Astrocyte of the spinal cord (primary cell): ENCODE measurements at regions not wholly inside any gene's neighbourhood (a gene's known extent, or its start where the extent isn't known, plus 50 kb on each side); places are given as distances from the start of the nearest gene placed in this dataset.

Source experiments
- DNase-seq: peaks from one replicate; pipeline ENCODE4 v3.0.0; 2011; ENCODE audit warnings: low read depth, low spot score
- H3K4me3 ChIP-seq: 2 replicates; pipeline ENCODE4 v1.5.1; 2011; ENCODE audit warnings: low read depth, mild to moderate bottlenecking, low read length, moderate library complexity
- in situ Hi-C: cut with HindIII; loops from 2 replicates; pipeline ENCODE4 v1.10.0; 2017; ENCODE audit warnings: low sequenced_read_pairs
- TF ChIP-seq, protein P1 (sequence below): IDR thresholded peaks from 2 replicates; pipeline ENCODE4 v1.5.1; 2012; ENCODE audit warnings: low read depth, mild to moderate bottlenecking, low read length, inconsistent platforms

DNA sequence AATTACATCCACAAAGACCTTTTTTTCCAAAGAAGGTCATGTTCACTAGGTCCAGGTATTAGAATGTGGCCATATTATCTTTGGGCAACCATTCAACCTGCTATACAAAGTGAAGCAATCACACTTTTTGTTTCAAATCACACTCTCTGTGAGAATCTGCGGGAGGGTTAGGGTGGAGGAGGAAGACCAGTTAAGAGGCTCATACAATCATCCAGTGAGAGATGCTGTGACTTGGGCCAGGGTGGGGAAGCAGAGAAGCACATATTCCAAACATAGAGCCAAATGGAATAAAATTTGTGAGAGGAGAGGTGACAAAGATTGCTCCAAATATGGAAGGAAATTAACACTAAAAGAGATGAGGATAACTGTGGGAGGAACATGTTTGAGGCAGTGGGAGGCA is 351.6 kb downstream of the CYRIA start:
- in situ Hi-C loops: no loop called here
- no peak overlapping the region for H3K4me3 ChIP-seq

DNA sequence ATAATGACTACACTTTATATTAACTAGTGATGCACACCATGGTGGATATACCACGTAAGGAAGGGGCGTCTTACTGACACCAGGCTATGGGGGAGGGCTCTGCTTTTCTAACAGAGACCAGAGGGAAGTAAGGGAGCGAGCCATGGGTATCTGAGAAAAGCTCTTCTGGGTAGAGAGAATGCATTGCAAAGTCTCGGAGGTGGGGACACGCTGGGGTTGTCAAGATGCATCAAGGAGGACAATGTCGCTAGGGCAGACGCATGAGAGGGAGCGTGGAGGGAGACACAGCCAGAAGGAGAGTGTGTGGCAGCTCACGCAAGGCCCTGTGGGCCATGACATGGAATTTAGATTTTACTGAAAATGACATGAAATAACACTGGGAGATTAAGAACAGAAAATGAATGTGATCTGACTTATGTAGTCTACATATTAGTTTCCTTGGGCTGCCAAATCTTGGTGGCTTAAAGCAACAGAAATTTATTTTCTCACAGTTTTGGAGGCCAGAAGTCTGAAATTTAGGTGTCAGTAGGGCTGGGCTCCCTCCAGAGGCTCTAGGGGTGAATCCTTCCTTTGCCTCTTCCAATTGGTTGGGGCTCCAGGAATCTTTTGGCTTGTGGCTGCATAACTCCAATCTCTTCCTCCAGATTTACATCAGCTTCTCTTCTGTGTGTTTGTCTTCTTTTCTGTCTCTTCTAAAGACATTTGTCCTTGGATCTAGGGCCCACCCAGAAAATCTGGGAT is 352.2 kb downstream of the CYRIA start:
- DNase-seq: no peak
- in situ Hi-C loops: no loop called here
- no peak overlapping the region for H3K4me3 ChIP-seq
- TF ChIP-seq, protein P1, sequence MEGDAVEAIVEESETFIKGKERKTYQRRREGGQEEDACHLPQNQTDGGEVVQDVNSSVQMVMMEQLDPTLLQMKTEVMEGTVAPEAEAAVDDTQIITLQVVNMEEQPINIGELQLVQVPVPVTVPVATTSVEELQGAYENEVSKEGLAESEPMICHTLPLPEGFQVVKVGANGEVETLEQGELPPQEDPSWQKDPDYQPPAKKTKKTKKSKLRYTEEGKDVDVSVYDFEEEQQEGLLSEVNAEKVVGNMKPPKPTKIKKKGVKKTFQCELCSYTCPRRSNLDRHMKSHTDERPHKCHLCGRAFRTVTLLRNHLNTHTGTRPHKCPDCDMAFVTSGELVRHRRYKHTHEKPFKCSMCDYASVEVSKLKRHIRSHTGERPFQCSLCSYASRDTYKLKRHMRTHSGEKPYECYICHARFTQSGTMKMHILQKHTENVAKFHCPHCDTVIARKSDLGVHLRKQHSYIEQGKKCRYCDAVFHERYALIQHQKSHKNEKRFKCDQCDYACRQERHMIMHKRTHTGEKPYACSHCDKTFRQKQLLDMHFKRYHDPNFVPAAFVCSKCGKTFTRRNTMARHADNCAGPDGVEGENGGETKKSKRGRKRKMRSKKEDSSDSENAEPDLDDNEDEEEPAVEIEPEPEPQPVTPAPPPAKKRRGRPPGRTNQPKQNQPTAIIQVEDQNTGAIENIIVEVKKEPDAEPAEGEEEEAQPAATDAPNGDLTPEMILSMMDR: no peak

More for the DNA sequence above, 351.6 kb downstream of the CYRIA start:
- no peak for DNase-seq
- TF ChIP-seq, protein P1: no peak

DNA sequence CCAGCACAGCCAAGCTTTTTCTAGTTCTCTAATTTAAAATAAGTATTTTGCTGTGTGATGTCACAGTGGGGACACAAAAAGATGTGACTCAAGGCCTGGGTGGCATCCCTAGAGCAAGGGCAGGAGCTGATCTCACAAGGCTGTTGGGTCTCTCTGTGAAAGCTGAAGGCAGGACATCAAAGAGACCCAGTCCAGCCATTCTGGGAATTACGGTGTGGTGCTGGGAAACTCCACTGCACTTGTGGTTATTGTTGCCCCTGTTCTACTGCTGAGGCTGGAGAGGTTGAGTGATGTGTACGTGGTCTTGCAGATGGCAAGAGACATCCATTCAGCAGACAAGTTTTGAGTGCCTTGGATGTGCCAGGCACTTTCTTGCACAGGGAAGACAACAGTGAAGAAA is 352.9 kb downstream of the CYRIA start:
- TF ChIP-seq, protein P1: no peak
- no peak for DNase-seq
- in situ Hi-C loops: no loop called here
- H3K4me3 ChIP-seq: no peak overlapping the region

DNA sequence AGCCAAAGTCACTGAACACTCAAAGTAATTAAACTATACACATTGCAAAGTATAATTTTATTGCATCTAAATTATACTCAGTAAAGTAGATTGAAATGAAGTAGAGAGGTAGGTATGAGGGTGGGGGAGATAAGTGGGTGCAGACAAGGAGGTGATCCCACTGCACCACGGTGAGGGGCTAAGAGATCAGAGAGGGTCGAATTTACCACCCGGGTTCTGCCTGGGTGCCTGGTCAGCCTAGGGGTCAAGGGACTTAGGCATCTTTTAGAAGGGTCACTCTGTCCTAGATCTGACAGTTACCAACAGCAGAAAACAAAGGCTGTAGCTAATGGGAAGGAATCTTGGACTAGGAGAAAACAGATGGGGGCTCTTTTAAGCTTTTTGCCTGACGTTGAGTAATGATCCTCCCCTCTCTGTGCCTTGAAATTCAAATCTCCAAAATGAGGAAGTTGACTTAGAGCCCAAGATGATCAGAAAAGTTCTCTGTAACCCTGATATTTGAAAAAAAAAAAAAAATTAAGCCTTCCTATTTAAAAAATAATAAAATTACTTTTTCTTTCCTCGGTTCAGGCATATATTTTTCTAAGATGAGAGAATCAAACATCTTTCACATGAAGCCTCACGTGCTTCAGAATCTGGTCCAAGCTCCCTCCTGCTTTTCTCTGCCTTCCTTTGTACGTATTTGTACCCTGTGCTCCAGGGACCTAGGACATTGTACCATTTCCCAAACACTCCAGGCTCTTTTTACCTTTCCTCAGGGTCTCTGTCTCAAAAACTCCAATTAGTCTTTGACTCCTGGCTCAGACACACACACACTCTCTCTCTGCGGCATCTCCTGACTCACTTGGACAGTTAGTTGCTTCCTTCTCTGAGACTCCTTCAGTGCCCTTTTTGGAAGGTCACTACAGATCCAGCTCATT is 353.9 kb downstream of the CYRIA start:
- no peak for DNase-seq
- TF ChIP-seq, protein P1: no peak
- in situ Hi-C loops: no loop called here
- no peak overlapping the region for H3K4me3 ChIP-seq

DNA sequence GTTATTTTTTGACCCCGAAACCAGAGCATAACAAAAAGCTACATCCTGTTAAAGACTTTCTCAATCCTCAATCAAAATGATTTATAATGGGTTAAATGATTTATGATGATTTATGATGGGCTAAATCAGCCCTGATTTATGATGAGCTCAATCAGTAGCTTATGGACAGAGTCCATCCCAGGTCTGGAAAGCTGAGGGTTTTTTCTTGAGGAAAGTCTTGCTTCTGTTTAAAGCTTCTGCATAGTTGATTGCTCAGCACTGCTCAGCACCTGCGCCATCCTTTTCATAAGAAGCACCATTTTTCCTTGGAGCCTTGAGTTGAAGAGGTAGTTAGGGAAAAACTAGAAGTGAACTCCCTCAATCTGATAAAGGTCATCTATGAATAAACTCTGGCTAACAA is 356.8 kb downstream of the CYRIA start:
- no peak for DNase-seq
- TF ChIP-seq, protein P1: no peak
- in situ Hi-C loops: no loop called here
- H3K4me3 ChIP-seq: no peak overlapping the region

DNA sequence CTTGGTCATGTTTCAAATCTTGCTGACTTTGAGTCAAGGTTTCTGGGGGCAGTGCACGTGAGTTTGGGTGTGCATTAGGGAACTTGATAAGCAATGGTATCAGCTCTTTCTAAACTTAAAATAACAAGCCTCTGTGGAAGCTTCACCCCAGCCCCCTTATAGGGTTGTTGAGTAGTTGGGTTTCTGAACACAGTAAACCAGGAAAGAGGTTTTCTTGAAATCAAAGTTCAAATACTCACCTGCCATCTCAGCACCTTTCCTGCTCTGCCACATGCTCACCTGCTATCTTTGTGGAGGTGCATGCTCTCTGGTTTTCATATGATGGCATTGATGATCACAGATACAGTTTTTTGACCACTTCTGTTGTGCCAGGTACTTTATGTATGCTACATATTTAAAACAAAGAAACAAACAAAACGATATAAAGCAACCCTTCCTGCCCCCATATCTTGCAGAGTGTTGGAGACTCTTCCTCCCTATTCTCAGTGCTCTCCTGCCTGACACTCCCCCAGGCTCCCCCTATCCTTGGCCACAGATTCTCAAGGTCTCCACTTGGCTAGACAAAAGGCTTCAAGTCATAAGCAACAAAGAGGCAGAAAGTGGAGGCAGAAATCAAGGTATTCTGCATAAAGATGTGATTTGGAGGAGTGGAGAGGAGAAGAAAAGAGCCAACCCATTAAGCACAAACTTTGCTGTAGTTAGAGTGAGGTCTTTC is 360.6 kb downstream of the CYRIA start:
- in situ Hi-C loops: no loop called here
- TF ChIP-seq, protein P1: no peak
- no peak overlapping the region for H3K4me3 ChIP-seq
- DNase-seq: no peak
